Keratinocyte (primary cell): ENCODE measurements at regions not wholly inside any gene's neighbourhood (a gene's known extent, or its start where the extent isn't known, plus 50 kb on each side); places are given as distances from the start of the nearest gene placed in this dataset.

Experiments
- DNase-seq: peaks from one replicate; pipeline ENCODE4 v3.0.0-alpha.2; 2011; ENCODE audit warnings: low read depth, missing footprints, low spot score
- FAIRE-seq: peaks from 2 replicates; lab custom pipeline; 2011; peaks lifted over from hg19 to GRCh38; lab: Jason Lieb, UNC
- H2AFZ ChIP-seq: 2 replicates; pipeline ENCODE4 v1.6.0; 2012; ENCODE audit warnings: low read length, control low read depth, inconsistent platforms; ENCODE audit not compliant: control insufficient read depth
- H3K27ac ChIP-seq: 2 replicates; pipeline ENCODE4 v1.5.1; 2011; ENCODE audit warnings: low read length; ENCODE audit not compliant: control insufficient read depth, insufficient read depth
- H3K27me3 ChIP-seq: 3 replicates; pipeline ENCODE4 v1.6.0; 2011; ENCODE audit warnings: low read length; ENCODE audit not compliant: control insufficient read depth, insufficient read depth; ENCODE audit errors: extremely low read depth
- H3K36me3 ChIP-seq, 2 experiments: 2 replicates in 1 of 2; 3 replicates in 1 of 2; pipeline ENCODE4 v1.5.1; 2011; ENCODE audit warnings: low read length in 2 of 2, mild to moderate bottlenecking in 1 of 2; ENCODE audit not compliant: control insufficient read depth in 2 of 2, insufficient read depth in 2 of 2; ENCODE audit errors: extremely low read depth in 1 of 2
- H3K4me1 ChIP-seq: 3 replicates; pipeline ENCODE4 v1.5.1; 2011; ENCODE audit warnings: low read length; ENCODE audit not compliant: control insufficient read depth, insufficient read depth; ENCODE audit errors: extremely low read depth
- H3K4me2 ChIP-seq: 3 replicates; pipeline ENCODE4 v1.6.0; 2011; ENCODE audit warnings: low read depth, low read length; ENCODE audit not compliant: control insufficient read depth, insufficient read depth; ENCODE audit errors: extremely low read depth
- H3K4me3 ChIP-seq, 3 experiments: fragments of 200-600 bp in 1 of 3; sonication (generic) in 1 of 3; 2 replicates in 2 of 3; 3 replicates in 1 of 3; pipeline ENCODE4 v1.5.1; 2011 to 2016; ENCODE audit warnings: low read length in 3 of 3, mild to moderate bottlenecking in 3 of 3, control low read depth in 2 of 3, inconsistent platforms in 1 of 3, low read depth in 1 of 3, mixed read lengths in 1 of 3, mixed run types in 1 of 3, moderate library complexity in 1 of 3; ENCODE audit not compliant: control insufficient read depth in 2 of 3, insufficient read depth in 2 of 3; ENCODE audit errors: extremely low read depth in 1 of 3
- H3K79me2 ChIP-seq: 2 replicates; pipeline ENCODE4 v1.6.0; 2012; ENCODE audit warnings: low read length; ENCODE audit not compliant: control insufficient read depth, insufficient read depth
- H3K9ac ChIP-seq: 3 replicates; pipeline ENCODE4 v1.6.0; 2011; ENCODE audit warnings: low read length; ENCODE audit not compliant: control insufficient read depth, insufficient read depth; ENCODE audit errors: extremely low read depth
- H3K9me1 ChIP-seq: 3 replicates; pipeline ENCODE4 v1.6.0; 2011; ENCODE audit warnings: low read length; ENCODE audit not compliant: control insufficient read depth, insufficient read depth; ENCODE audit errors: extremely low read depth
- H3K9me3 ChIP-seq: 2 replicates; pipeline ENCODE4 v1.5.1; 2012; ENCODE audit warnings: low read depth, low read length; ENCODE audit not compliant: control insufficient read depth
- H4K20me1 ChIP-seq: 3 replicates; pipeline ENCODE4 v1.6.0; 2011; ENCODE audit warnings: low read length; ENCODE audit not compliant: control insufficient read depth, insufficient read depth; ENCODE audit errors: extremely low read depth
- CTCF ChIP-seq, 3 experiments: IDR thresholded peaks in 1 of 3; conservative IDR thresholded peaks in 1 of 3; optimal IDR thresholded peaks in 1 of 3; 2 replicates in 2 of 3; 3 replicates in 1 of 3; pipeline versions ENCODE3 to v1.5.1; 2011; ENCODE audit warnings: low read length in 3 of 3, mild to moderate bottlenecking in 3 of 3, moderate library complexity in 2 of 3, control low read depth in 1 of 3, inconsistent platforms in 1 of 3; ENCODE audit not compliant: insufficient read depth in 2 of 3; ENCODE audit errors: extremely low read depth in 1 of 3
- EZH2 ChIP-seq: IDR thresholded peaks from one replicate; pipeline ENCODE4 v1.6.1; 2012; ENCODE audit warnings: inconsistent platforms, mild to moderate bottlenecking, low read length, moderate library complexity
- dilution Hi-C: fragments of 300-500 bp; cut with MboI; formaldehyde crosslinking; loops from one replicate; pipeline ENCODE4 v1.7.0; 2020; ENCODE audit warnings: low sequenced_read_pairs; ENCODE audit not compliant: extremely low pct_ligation_motif_present

GRCh38 chr14:101231828-101232227, 328.3 kb upstream of the RTL1 start:
- FAIRE-seq (no peak), DNase-seq (no peak)
- Histone ChIP-seq H4K20me1 (no peaks in the 10 kb centered on the region), H3K27me3 (no peaks in the 10 kb centered on the region), H3K27ac (no peak overlapping the region), H3K9ac (no peak overlapping the region), H3K9me1 (no peaks in the 10 kb centered on the region), H3K4me1 (no peaks in the 10 kb centered on the region), H3K4me2 (no peak overlapping the region), H3K9me3 (no peaks in the 10 kb centered on the region), H3K36me3 (no peaks in the 10 kb centered on the region), H3K79me2 (no peaks in the 10 kb centered on the region), H3K4me3 (no peak overlapping the region), H2AFZ (no peak overlapping the region)
- TF ChIP-seq CTCF (optimal IDR thresholded peaks at IDR 0.05 in 1 of 3, IDR thresholded peaks at IDR 0.05 in 1 of 3, conservative IDR thresholded peaks at IDR 0.05 in 1 of 3; ENCODE audit: extremely low read depth in 1 of 3, insufficient read depth in 2 of 3, low read length in 3 of 3) (no peak), EZH2 (no peak)
- dilution Hi-C loops = no loop called here

- Histone ChIP-seq H2AFZ (no peak overlapping the region), H3K9me3 (no peaks in the 10 kb centered on the region), H3K9me1 (no peaks in the 10 kb centered on the region), H3K4me2 (no peak overlapping the region), H3K27ac (no peak overlapping the region), H3K27me3 (no peaks in the 10 kb centered on the region), H3K36me3 (no peaks in the 10 kb centered on the region), H3K4me1 (no peaks in the 10 kb centered on the region), H3K4me3 (no peak overlapping the region), H3K79me2 (no peaks in the 10 kb centered on the region), H3K9ac (no peak overlapping the region), H4K20me1 (no peaks in the 10 kb centered on the region)
- dilution Hi-C loops = no loop called here
- FAIRE-seq (no peak), DNase-seq (no peak)
- TF ChIP-seq CTCF (optimal IDR thresholded peaks at IDR 0.05 in 1 of 3, IDR thresholded peaks at IDR 0.05 in 1 of 3, conservative IDR thresholded peaks at IDR 0.05 in 1 of 3; ENCODE audit: extremely low read depth in 1 of 3, insufficient read depth in 2 of 3, low read length in 3 of 3) (no peak), EZH2 (no peak)
Measured at GRCh38 chr14:101232340-101233020, 328.8 kb upstream of the DIO3 start.
